Endometrium (tissue), 2 donors: ENCODE measurements at regions not wholly inside any gene's neighbourhood (a gene's known extent, or its start where the extent isn't known, plus 50 kb on each side); places are given as distances from the start of the nearest gene placed in this dataset.

Experiments used
- FAIRE-seq: peaks from 2 replicates; lab custom pipeline; 2012; peaks lifted over from hg19 to GRCh38; lab: Jason Lieb, UNC
- donor health status: control.
- donor health status: control.

GRCh38 chr5:10876006-10876744, 115.1 kb upstream of the DAP start:
- no peak for FAIRE-seq

- no peak for FAIRE-seq
Measured at GRCh38 chr5:10875201-10875768, 114.3 kb upstream of the DAP start.

GRCh38 chr5:10874541-10874940, 113.5 kb upstream of the DAP start:
- FAIRE-seq = no peak

- FAIRE-seq = no peak
Measured at GRCh38 chr5:10870791-10871190, 109.8 kb upstream of the DAP start.

GRCh38 chr5:10868956-10869355, 107.9 kb upstream of the DAP start:
- no peak for FAIRE-seq

- FAIRE-seq = no peak
Measured at GRCh38 chr5:10867389-10868303, 106.6 kb upstream of the DAP start.

- no peak for FAIRE-seq
Measured at GRCh38 chr5:10866913-10867312, 105.9 kb upstream of the DAP start.

GRCh38 chr5:10863763-10864383, 102.8 kb upstream of the DAP start:
- FAIRE-seq = no peak

- FAIRE-seq = no peak
Measured at GRCh38 chr5:10862085-10862484, 101.1 kb upstream of the DAP start.

- FAIRE-seq = no peak
Measured at GRCh38 chr5:10861423-10861790, 100.4 kb upstream of the DAP start.

GRCh38 chr5:10860645-10861422, 99.8 kb upstream of the DAP start:
- no peak for FAIRE-seq

GRCh38 chr5:10860196-10860543, 99.1 kb upstream of the DAP start:
- no peak for FAIRE-seq

GRCh38 chr5:10859393-10860195, 98.6 kb upstream of the DAP start:
- no peak for FAIRE-seq

- no peak for FAIRE-seq
Measured at GRCh38 chr5:10858945-10859344, 97.9 kb upstream of the DAP start.

- no peak for FAIRE-seq
Measured at GRCh38 chr5:10858307-10858706, 97.3 kb upstream of the DAP start.

- no peak for FAIRE-seq
Measured at GRCh38 chr5:10857338-10857733, 96.3 kb upstream of the DAP start.

GRCh38 chr5:10856683-10857337, 95.8 kb upstream of the DAP start:
- no peak for FAIRE-seq

GRCh38 chr5:10856071-10856470, 95.0 kb upstream of the DAP start:
- FAIRE-seq = no peak

- no peak for FAIRE-seq
Measured at GRCh38 chr5:10854506-10855277, 93.7 kb upstream of the DAP start.

GRCh38 chr5:10853154-10853553, 92.1 kb upstream of the DAP start:
- FAIRE-seq = no peak
